ENCODE measurements at regions not wholly inside any gene's neighbourhood (a gene's known extent, or its start where the extent isn't known, plus 50 kb on each side); places are given as distances from the start of the nearest gene placed in this dataset.

DNA sequence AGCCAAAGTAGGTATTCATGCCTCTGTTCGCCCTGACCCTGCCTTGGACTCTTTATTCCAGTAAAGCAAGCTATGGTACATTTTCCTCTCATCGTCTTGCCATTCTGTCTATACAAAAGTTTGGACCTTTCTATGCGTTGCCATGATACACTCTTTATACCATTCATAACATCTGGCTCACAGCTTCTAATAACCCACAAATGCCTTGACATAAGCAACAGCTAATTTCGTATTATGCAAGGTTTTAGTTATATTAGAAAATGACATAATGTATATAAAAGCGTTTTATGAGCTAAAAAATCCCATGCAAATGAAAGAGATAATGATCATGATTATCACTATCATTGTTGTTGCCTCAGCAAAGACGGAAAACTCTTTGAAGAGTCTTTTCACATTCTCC is 265.7 kb downstream of the TMEM167A start:
- TF ChIP-seq CTCF (IDR thresholded peaks at IDR 0.05; ENCODE audit: low read depth, low read length, missing input control) (no peak), EGR1 (IDR thresholded peaks at IDR 0.05; ENCODE audit: low read depth in 2 of 2) (no peak), RAD21 (IDR thresholded peaks at IDR 0.05) (no peak)
